ENCODE measurements at regions not wholly inside any gene's neighbourhood (a gene's known extent, or its start where the extent isn't known, plus 50 kb on each side); places are given as distances from the start of the nearest gene placed in this dataset.

DNA sequence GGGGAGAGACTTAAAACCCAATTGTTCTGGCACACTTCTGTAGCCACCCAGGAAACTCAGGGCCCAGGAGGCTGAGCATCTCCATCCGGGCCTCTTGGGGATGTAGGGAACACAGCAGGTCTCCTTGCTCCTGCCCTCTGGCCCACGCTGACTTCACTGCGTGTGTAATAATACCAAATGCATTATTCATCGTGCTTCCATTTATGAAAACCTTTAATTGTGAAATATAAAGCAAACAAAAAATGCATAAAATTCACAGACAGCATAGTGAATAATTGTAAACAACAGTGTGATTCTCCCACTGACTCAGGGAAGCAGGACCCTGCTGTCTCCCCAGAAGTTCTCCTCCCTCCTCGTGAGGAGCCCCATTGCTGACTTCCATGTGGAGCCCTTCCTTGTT, 70.3 kb upstream of the SHH start:
- TF ChIP-seq TCF12 (IDR thresholded peaks at IDR 0.05; ENCODE audit: low read depth): no peak
- TF ChIP-seq, protein P1, sequence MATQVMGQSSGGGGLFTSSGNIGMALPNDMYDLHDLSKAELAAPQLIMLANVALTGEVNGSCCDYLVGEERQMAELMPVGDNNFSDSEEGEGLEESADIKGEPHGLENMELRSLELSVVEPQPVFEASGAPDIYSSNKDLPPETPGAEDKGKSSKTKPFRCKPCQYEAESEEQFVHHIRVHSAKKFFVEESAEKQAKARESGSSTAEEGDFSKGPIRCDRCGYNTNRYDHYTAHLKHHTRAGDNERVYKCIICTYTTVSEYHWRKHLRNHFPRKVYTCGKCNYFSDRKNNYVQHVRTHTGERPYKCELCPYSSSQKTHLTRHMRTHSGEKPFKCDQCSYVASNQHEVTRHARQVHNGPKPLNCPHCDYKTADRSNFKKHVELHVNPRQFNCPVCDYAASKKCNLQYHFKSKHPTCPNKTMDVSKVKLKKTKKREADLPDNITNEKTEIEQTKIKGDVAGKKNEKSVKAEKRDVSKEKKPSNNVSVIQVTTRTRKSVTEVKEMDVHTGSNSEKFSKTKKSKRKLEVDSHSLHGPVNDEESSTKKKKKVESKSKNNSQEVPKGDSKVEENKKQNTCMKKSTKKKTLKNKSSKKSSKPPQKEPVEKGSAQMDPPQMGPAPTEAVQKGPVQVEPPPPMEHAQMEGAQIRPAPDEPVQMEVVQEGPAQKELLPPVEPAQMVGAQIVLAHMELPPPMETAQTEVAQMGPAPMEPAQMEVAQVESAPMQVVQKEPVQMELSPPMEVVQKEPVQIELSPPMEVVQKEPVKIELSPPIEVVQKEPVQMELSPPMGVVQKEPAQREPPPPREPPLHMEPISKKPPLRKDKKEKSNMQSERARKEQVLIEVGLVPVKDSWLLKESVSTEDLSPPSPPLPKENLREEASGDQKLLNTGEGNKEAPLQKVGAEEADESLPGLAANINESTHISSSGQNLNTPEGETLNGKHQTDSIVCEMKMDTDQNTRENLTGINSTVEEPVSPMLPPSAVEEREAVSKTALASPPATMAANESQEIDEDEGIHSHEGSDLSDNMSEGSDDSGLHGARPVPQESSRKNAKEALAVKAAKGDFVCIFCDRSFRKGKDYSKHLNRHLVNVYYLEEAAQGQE (IDR thresholded peaks at IDR 0.05; ENCODE audit: low read depth): no peak
- TF ChIP-seq TEAD4 (IDR thresholded peaks at IDR 0.05): no peak
- no peak for TF ChIP-seq ZBTB7A (IDR thresholded peaks at IDR 0.05; ENCODE audit: low read depth)
- no peak for TF ChIP-seq EP300 (IDR thresholded peaks at IDR 0.05; ENCODE audit: borderline replicate concordance)
- TF ChIP-seq NFIC (IDR thresholded peaks at IDR 0.05): no peak
- TF ChIP-seq TAF1 (IDR thresholded peaks at IDR 0.05; ENCODE audit: low read depth): no peak
- TF ChIP-seq CREB1 (IDR thresholded peaks at IDR 0.05; ENCODE audit: low read depth): no peak
- no peak for TF ChIP-seq CEBPB (IDR thresholded peaks at IDR 0.05)
- no peak for TF ChIP-seq FOXM1 (IDR thresholded peaks at IDR 0.05; ENCODE audit: borderline replicate concordance, low read depth)
- no peak for TF ChIP-seq RAD21 (IDR thresholded peaks at IDR 0.05; ENCODE audit: low read depth)
- TF ChIP-seq, protein P2, sequence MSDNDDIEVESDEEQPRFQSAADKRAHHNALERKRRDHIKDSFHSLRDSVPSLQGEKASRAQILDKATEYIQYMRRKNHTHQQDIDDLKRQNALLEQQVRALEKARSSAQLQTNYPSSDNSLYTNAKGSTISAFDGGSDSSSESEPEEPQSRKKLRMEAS (IDR thresholded peaks at IDR 0.05): no peak
- no peak for TF ChIP-seq YY1 (IDR thresholded peaks at IDR 0.05; ENCODE audit: low read depth)
- TF ChIP-seq, protein P3, sequence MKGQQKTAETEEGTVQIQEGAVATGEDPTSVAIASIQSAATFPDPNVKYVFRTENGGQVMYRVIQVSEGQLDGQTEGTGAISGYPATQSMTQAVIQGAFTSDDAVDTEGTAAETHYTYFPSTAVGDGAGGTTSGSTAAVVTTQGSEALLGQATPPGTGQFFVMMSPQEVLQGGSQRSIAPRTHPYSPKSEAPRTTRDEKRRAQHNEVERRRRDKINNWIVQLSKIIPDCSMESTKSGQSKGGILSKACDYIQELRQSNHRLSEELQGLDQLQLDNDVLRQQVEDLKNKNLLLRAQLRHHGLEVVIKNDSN (IDR thresholded peaks at IDR 0.05): no peak
- no peak for TF ChIP-seq EGR1 (IDR thresholded peaks at IDR 0.05)

DNA sequence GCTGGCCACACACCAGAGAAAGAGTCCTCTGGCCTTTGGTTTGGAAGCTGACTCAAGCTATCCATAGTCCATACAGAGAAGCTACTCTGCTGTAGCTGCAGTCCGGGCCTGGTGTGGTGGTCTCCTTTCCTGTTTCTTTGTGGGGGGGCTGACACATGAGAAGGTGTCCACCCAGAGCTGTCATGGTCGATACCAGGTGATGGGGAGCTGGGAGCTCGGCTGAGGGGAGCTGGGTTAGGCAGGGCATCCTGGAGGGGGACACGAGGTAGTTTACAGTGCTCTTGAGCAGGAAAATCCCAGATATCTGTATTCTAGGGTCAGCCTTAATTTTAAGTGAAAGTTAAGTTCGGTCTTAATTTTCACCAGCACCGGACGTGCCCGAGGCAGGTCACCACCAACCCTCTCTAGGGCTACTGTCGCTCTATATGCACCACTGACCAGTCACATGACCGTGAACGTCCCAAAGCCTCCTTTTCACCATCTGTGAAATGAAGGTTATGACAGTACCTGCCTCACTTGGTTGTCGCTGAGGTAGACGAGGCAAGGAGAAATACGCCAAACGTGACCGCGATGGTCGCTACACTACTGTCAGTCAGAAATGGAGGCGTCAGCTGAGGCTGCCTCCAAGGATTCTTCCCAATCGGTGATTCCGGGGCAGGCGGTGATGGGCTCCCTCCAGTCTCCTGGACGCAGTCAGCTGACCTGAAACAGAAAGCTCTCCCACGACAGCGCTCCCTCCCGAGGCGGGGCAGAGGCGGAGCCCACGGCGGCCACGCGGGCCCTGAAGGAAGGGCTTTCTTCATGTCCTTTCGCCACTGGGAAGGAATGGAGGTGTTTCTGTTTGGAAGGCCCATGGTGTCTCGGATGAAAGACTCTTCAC, 69.4 kb upstream of the SHH start:
- TF ChIP-seq ZBTB7A (IDR thresholded peaks at IDR 0.05; ENCODE audit: low read depth) (no peak), FOXM1 (IDR thresholded peaks at IDR 0.05; ENCODE audit: borderline replicate concordance, low read depth) (no peak), EP300 (IDR thresholded peaks at IDR 0.05; ENCODE audit: borderline replicate concordance) (no peak)

DNA sequence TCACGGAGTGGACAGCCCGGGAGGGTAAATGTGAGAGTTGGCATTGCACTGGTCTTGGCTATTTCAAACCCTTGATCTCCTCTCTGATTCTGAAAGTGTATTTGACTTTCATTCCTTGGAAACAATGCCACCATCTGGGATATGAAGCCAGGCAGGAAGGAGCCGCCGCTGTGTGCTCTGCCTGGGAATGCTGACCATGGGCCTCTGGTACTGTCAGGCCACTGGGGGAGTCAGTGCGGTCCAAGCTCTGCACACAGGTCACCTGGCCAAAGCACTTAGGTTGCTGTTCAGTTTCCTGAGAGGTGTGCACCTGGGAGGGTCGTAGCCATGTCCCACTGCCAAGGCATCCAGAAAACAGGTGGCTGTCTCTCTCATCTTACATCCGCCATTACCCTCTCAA, 68.5 kb upstream of the SHH start:
- no peak for TF ChIP-seq FOXM1 (IDR thresholded peaks at IDR 0.05; ENCODE audit: borderline replicate concordance, low read depth)
- TF ChIP-seq, protein P1 (IDR thresholded peaks at IDR 0.05; ENCODE audit: low read depth): no peak
- TF ChIP-seq ZBTB7A (IDR thresholded peaks at IDR 0.05; ENCODE audit: low read depth): no peak
- TF ChIP-seq NFIC (IDR thresholded peaks at IDR 0.05): no peak
- no peak for TF ChIP-seq CEBPB (IDR thresholded peaks at IDR 0.05)
- no peak for TF ChIP-seq EGR1 (IDR thresholded peaks at IDR 0.05)
- no peak for TF ChIP-seq TEAD4 (IDR thresholded peaks at IDR 0.05)
- TF ChIP-seq TCF12 (IDR thresholded peaks at IDR 0.05; ENCODE audit: low read depth): no peak
- TF ChIP-seq, protein P2 (IDR thresholded peaks at IDR 0.05): no peak
- TF ChIP-seq, protein P3 (IDR thresholded peaks at IDR 0.05): no peak
- TF ChIP-seq YY1 (IDR thresholded peaks at IDR 0.05; ENCODE audit: low read depth): no peak

DNA sequence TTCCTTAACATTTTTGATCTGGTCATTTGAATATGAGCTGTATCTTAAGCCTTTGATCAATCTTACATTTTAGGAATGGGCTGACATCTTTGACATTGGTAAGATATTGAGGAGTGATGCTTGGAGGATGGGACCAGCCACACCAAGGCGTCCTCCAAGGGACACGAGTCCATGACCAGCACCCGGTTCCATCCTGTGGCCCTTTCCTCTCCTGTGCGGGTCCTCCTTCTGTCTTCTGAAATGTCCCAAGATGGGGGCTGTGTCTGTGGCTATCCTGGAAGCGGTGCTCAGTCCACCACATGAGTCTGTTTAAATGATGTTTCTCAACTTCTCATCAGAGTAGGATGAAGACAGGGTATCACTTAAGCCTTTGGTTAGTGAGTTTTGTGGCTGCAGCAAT, 67.3 kb upstream of the SHH start:
- TF ChIP-seq EGR1 (IDR thresholded peaks at IDR 0.05) (no peak), ZBTB7A (IDR thresholded peaks at IDR 0.05; ENCODE audit: low read depth) (no peak), TEAD4 (IDR thresholded peaks at IDR 0.05) (no peak), EP300 (IDR thresholded peaks at IDR 0.05; ENCODE audit: borderline replicate concordance) (no peak), CREB1 (IDR thresholded peaks at IDR 0.05; ENCODE audit: low read depth) (no peak), TAF1 (IDR thresholded peaks at IDR 0.05; ENCODE audit: low read depth) (no peak), RAD21 (IDR thresholded peaks at IDR 0.05; ENCODE audit: low read depth) (no peak), YY1 (IDR thresholded peaks at IDR 0.05; ENCODE audit: low read depth) (no peak), FOXM1 (IDR thresholded peaks at IDR 0.05; ENCODE audit: borderline replicate concordance, low read depth) (no peak)
- TF ChIP-seq, protein P3 (IDR thresholded peaks at IDR 0.05): no peak
- TF ChIP-seq, protein P2 (IDR thresholded peaks at IDR 0.05): no peak

DNA sequence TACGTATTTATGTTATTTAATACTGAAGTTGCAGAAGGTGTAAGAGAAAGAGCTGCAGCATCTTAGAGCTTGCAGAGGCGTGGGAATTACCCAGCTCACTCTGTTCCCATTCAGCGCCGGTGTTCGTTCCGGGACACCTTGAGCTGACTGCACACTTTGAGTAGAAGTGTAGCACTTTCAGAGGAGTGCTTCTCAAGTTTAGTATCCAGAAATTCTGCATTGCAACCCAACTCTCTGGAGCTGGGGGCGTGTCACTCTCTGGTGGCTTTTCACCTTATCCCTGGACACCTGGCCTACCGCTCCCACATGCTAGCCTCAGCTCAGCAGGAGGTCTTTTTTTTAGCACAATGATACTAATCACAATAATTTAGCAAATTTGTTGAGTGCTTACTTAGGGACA, 66.4 kb upstream of the SHH start:
- TF ChIP-seq ZBTB7A (IDR thresholded peaks at IDR 0.05; ENCODE audit: low read depth) (no peak), TAF1 (IDR thresholded peaks at IDR 0.05; ENCODE audit: low read depth) (no peak), EP300 (IDR thresholded peaks at IDR 0.05; ENCODE audit: borderline replicate concordance) (no peak)
- TF ChIP-seq, protein P2 (IDR thresholded peaks at IDR 0.05): no peak

Data from Ishikawa (cell line).